GM12892 (cell line): ENCODE measurements at regions not wholly inside any gene's neighbourhood (a gene's known extent, or its start where the extent isn't known, plus 50 kb on each side); places are given as distances from the start of the nearest gene placed in this dataset.

ENCODE experiments used
- DNase-seq: peaks from one replicate; pipeline ENCODE4 v3.0.0; 2011; ENCODE audit not compliant: insufficient read length
- FAIRE-seq: peaks from 2 replicates; lab custom pipeline; 2011; peaks lifted over from hg19 to GRCh38; lab: Jason Lieb, UNC
- POLR2A ChIP-seq: IDR thresholded peaks from 2 replicates; pipeline ENCODE4 v1.6.1; 2011; ENCODE audit warnings: low read depth, low read length, control low read depth
- POLR2AphosphoS5 ChIP-seq: IDR thresholded peaks from 2 replicates; pipeline ENCODE4 v1.6.1; 2011; ENCODE audit warnings: low read depth, low read length, control low read depth
- TAF1 ChIP-seq: IDR thresholded peaks from 2 replicates; pipeline ENCODE4 v1.6.1; 2011; ENCODE audit warnings: low read depth, mild to moderate bottlenecking, control low read depth, low read length, borderline replicate concordance

GRCh38 chr1:43073490-43074230 is 98.4 kb downstream of the EBNA1BP2 start:
- no peak for TF ChIP-seq POLR2A
- TF ChIP-seq POLR2AphosphoS5, result no peak
- no peak for TF ChIP-seq TAF1
- FAIRE-seq (peak; percentile 93), DNase-seq (peak; percentile 38)

GRCh38 chr1:43072314-43072713 is 99.8 kb downstream of the EBNA1BP2 start:
- no peak for TF ChIP-seq POLR2A
- no peak for TF ChIP-seq TAF1
- TF ChIP-seq POLR2AphosphoS5, result no peak
- no peak for DNase-seq
- no peak for FAIRE-seq

- no peak for TF ChIP-seq POLR2A
- no peak for TF ChIP-seq TAF1
- TF ChIP-seq POLR2AphosphoS5, result no peak
- FAIRE-seq (no peak), DNase-seq (no peak)
These were observed 100.8 kb downstream of the EBNA1BP2 start for GRCh38 chr1:43071241-43071640.

GRCh38 chr1:43069461-43070050 is 102.5 kb downstream of the EBNA1BP2 start:
- FAIRE-seq (no peak), DNase-seq (no peak)
- TF ChIP-seq TAF1 (no peak), POLR2A (no peak), POLR2AphosphoS5 (no peak)

GRCh38 chr1:43068911-43069310 is 103.2 kb downstream of the EBNA1BP2 start:
- DNase-seq (no peak), FAIRE-seq (no peak)
- TF ChIP-seq POLR2A (no peak), TAF1 (no peak), POLR2AphosphoS5 (no peak)

- DNase-seq, result peak; percentile 38
- FAIRE-seq, result no peak
- TF ChIP-seq POLR2A, result no peak
- TF ChIP-seq POLR2AphosphoS5, result no peak
- no peak for TF ChIP-seq TAF1
These were observed 103.9 kb downstream of the EBNA1BP2 start for GRCh38 chr1:43067977-43068751.

GRCh38 chr1:43067233-43067745 is 104.8 kb downstream of the EBNA1BP2 start:
- no peak for TF ChIP-seq TAF1
- no peak for TF ChIP-seq POLR2A
- no peak for TF ChIP-seq POLR2AphosphoS5
- no peak for DNase-seq
- no peak for FAIRE-seq

- FAIRE-seq, result no peak
- TF ChIP-seq TAF1 (no peak), POLR2A (no peak), POLR2AphosphoS5 (no peak)
These were observed 105.5 kb downstream of the EBNA1BP2 start for GRCh38 chr1:43066578-43066977.

GRCh38 chr1:43065616-43066399 is 106.3 kb downstream of the EBNA1BP2 start:
- DNase-seq (no peak), FAIRE-seq (no peak)
- TF ChIP-seq POLR2AphosphoS5 (no peak), POLR2A (no peak), TAF1 (no peak)

More at GRCh38 chr1:43066578-43066977, 105.5 kb downstream of the EBNA1BP2 start:
- DNase-seq, result no peak

GRCh38 chr1:43065191-43065590 is 106.5 kb upstream of the SLC2A1 start:
- TF ChIP-seq POLR2A (no peak), POLR2AphosphoS5 (no peak), TAF1 (no peak)
- no peak for FAIRE-seq
- no peak for DNase-seq
